ENCODE measurements at regions not wholly inside any gene's neighbourhood (a gene's known extent, or its start where the extent isn't known, plus 50 kb on each side); places are given as distances from the start of the nearest gene placed in this dataset.

- no peak for DNase-seq
Observed at GRCh38 chr6:105954148-105954547, 132.0 kb upstream of the PRDM1 start.

GRCh38 chr6:105952772-105953690 lies 133.1 kb upstream of the PRDM1 start:
- DNase-seq: no peak

- DNase-seq: no peak
Observed at GRCh38 chr6:105952326-105952725, 133.8 kb upstream of the PRDM1 start.

- no peak for DNase-seq
Observed at GRCh38 chr6:105951322-105951721, 134.8 kb upstream of the PRDM1 start.

GRCh38 chr6:105949869-105950268 lies 136.3 kb upstream of the PRDM1 start:
- DNase-seq: no peak

GRCh38 chr6:105943514-105943913 lies 142.6 kb upstream of the PRDM1 start:
- DNase-seq: no peak

- no peak for DNase-seq
Observed at GRCh38 chr6:105941621-105942412, 144.3 kb upstream of the PRDM1 start.

GRCh38 chr6:105940990-105941389 lies 145.1 kb upstream of the PRDM1 start:
- DNase-seq: no peak

GRCh38 chr6:105936972-105937371 lies 149.2 kb upstream of the PRDM1 start:
- no peak for DNase-seq

GRCh38 chr6:105935416-105935815 lies 150.7 kb upstream of the PRDM1 start:
- DNase-seq: no peak

- no peak for DNase-seq
Observed at GRCh38 chr6:105934708-105935107, 151.4 kb upstream of the PRDM1 start.

GRCh38 chr6:105932440-105932839 lies 153.7 kb upstream of the PRDM1 start:
- no peak for DNase-seq

- no peak for DNase-seq
Observed at GRCh38 chr6:105929626-105930025, 156.5 kb upstream of the PRDM1 start.

- DNase-seq: no peak
Observed at GRCh38 chr6:105926318-105926717, 159.8 kb upstream of the PRDM1 start.

GRCh38 chr6:105925706-105926105 lies 160.4 kb upstream of the PRDM1 start:
- DNase-seq: no peak

- DNase-seq: no peak
Observed at GRCh38 chr6:105921781-105922180, 164.4 kb upstream of the PRDM1 start.

- DNase-seq: no peak
Observed at GRCh38 chr6:105920071-105920470, 166.1 kb upstream of the PRDM1 start.

GRCh38 chr6:105917038-105917695 lies 169.0 kb upstream of the PRDM1 start:
- no peak for DNase-seq

- DNase-seq: no peak
Observed at GRCh38 chr6:105911106-105911629, 175.0 kb upstream of the PRDM1 start.

- DNase-seq: no peak
Observed at GRCh38 chr6:105909106-105909505, 177.0 kb upstream of the PRDM1 start.

GRCh38 chr6:105907991-105908390 lies 178.1 kb upstream of the PRDM1 start:
- DNase-seq: no peak

GRCh38 chr6:105907301-105907700 lies 178.8 kb upstream of the PRDM1 start:
- DNase-seq: no peak

GRCh38 chr6:105902401-105903031 lies 183.6 kb upstream of the PRDM1 start:
- no peak for DNase-seq
